ENCODE measurements at regions not wholly inside any gene's neighbourhood (a gene's known extent, or its start where the extent isn't known, plus 50 kb on each side); places are given as distances from the start of the nearest gene placed in this dataset.
"Not testable (repeated sequence)": the region's sequence is repeated elsewhere in the genome, so short reads cannot be mapped to it uniquely, and the experiment has no call there.

- TF ChIP-seq RCOR1 (IDR thresholded peaks at IDR 0.05; ENCODE audit: low read depth, low read length); RAD21 (conservative IDR thresholded peaks at IDR 0.05 in 1 of 2, IDR thresholded peaks at IDR 0.05 in 1 of 2); RFX5 (IDR thresholded peaks at IDR 0.05); CTCF (IDR thresholded peaks at IDR 0.05); CEBPB (IDR thresholded peaks at IDR 0.05); JUNB (IDR thresholded peaks at IDR 0.05); POLR2A (IDR thresholded peaks at IDR 0.05; ENCODE audit: low read length); NFE2L2 (conservative IDR thresholded peaks at IDR 0.05; ENCODE audit: low read length); CHD2 (IDR thresholded peaks at IDR 0.05; ENCODE audit: low read length, partially characterized antibody): not testable (repeated sequence)
Measured at GRCh38 chr14:81614302-81614701, 80.6 kb upstream of the SEL1L start.
